Heart left ventricle (tissue), 16 donors: ENCODE measurements at regions not wholly inside any gene's neighbourhood (a gene's known extent, or its start where the extent isn't known, plus 50 kb on each side); places are given as distances from the start of the nearest gene placed in this dataset.

ENCODE experiments used
- ATAC-seq, 4 donors: fragments of 200-7000 bp; cut with Tn5 transposase; one replicate each; pipeline ENCODE4 v1.9.1; 2020 to 2022; ENCODE audit warnings: moderate library complexity in 4 of 4, mild to moderate bottlenecking in 3 of 4, moderate number of reproducible peaks in 1 of 4
- DNase-seq, 5 donors: peaks; one replicate each; pipeline ENCODE4 v3.0.0-alpha.2; 2020
- H3K27ac ChIP-seq, 12 donors: fragments of 200-600 bp; sonication (generic) in 4 of 12; one replicate each; pipeline versions ENCODE4 v1.5.0 to v1.8.0; 2016 to 2022; ENCODE audit warnings: mild to moderate bottlenecking in 2 of 12
- H3K27me3 ChIP-seq, 9 donors: fragments of 200-600 bp; sonication (generic) in 2 of 9; one replicate each; pipeline versions ENCODE4 v1.5.1 to v1.8.0; 2016 to 2022; ENCODE audit warnings: mild to moderate bottlenecking in 3 of 9
- H3K36me3 ChIP-seq, 9 donors: fragments of 200-600 bp; sonication (generic) in 2 of 9; one replicate each; pipeline versions ENCODE4 v1.5.0 to v1.8.0; 2018 to 2022; ENCODE audit warnings: mild to moderate bottlenecking in 2 of 9
- H3K4me1 ChIP-seq, 12 donors: fragments of 200-600 bp; sonication (generic) in 4 of 12; one replicate each; pipeline versions ENCODE4 v1.5.0 to v1.8.0; 2016 to 2022; ENCODE audit warnings: mild to moderate bottlenecking in 3 of 12
- H3K4me3 ChIP-seq, 12 donors: fragments of 200-600 bp; sonication (generic) in 4 of 12; one replicate each; pipeline versions ENCODE4 v1.5.0 to v1.8.0; 2017 to 2022; ENCODE audit warnings: mild to moderate bottlenecking in 9 of 12, moderate library complexity in 4 of 12
- H3K9me3 ChIP-seq, 12 donors: fragments of 200-600 bp; sonication (generic) in 4 of 12; one replicate each; pipeline versions ENCODE4 v1.5.0 to v1.8.0; 2016 to 2022; ENCODE audit warnings: mild to moderate bottlenecking in 1 of 12
- CTCF ChIP-seq, 12 donors: fragments of 200-600 bp; sonication (generic) in 4 of 12; IDR thresholded peaks; one replicate each; pipeline versions ENCODE4 v1.5.0 to v1.8.0; 2018 to 2022; ENCODE audit warnings: antibody characterized with exemption in 12 of 12, mild to moderate bottlenecking in 5 of 12
- POLR2A ChIP-seq, 2 donors: fragments of 450-650 bp; IDR thresholded peaks; one replicate each; pipeline ENCODE4 v1.6.1; 2017; ENCODE audit warnings: antibody characterized with exemption in 2 of 2, mild to moderate bottlenecking in 2 of 2, moderate library complexity in 2 of 2
- WGBS, 4 donors: extraction: QIAGEN DNeasy Blood & Tissue Kit in 2 of 4; methylation state at CpG; one replicate each; pipeline versions ENCODE4 v1.1.5 to v1.1.7; 2013 to 2018; 5-methylcytosine and 5-hydroxymethylcytosine counted together
- intact Hi-C, 10 donors: fragments of 100-400 bp; cut with DNase I; formaldehyde crosslinking; loops; one replicate each; pipeline versions ENCODE4 v1.11.1 to v1.14.2; 2022
- donor health status: ischemic (EF 13 %, LVEDD 7.1; RV severe dilation, severe dysfunction).
- donor health status: healthy with polysubstance abuse.
- donor health status: DM: no; HTN: yes; CAD: no.
- donor health status: DM: no; HTN: no; CAD: no.
- donor health status: ischemic (EF 25% LVEDD 6.9; RV normal size, moderate dysfunction).
- donor health status: ischemic (EF 25% LVEDD 5.7; RV mildly dilated, moderate dysfunction).
- donor health status: healthy.
- donor health status: DM: yes; HTN: yes; CAD: no.
- donor health status: ischemic (EF 35%, LVEDD 5.7; RV mildly dilated, moderate dysfunction).
- donor health status: nonischemic (EF 11% LVEDD 7.7; RV severe dilation, severe dysfunction).
- donor health status: DM: yes; HTN: yes; CAD: no.
- donor health status: PGD.
- donor health status: ischemic (EF 29% LVEDD 5.4; RV normal size, mild dysfunction).
- donor health status: nonischemic (EF 23%, LVEDD 6.1; RV moderate dilation, normal function).

GRCh38 chr2:106280722-106281446 is 86.8 kb upstream of the UXS1 start:
- intact Hi-C loops = no loop called here
- TF ChIP-seq POLR2A (IDR thresholded peaks at IDR 0.05) (no peak), CTCF (IDR thresholded peaks at IDR 0.05) (no peak)
- DNase-seq (no peak), ATAC-seq (no peak)
- H3K4me3 ChIP-seq = no peak overlapping the region
- no peak overlapping the region for H3K27ac ChIP-seq
- H3K27me3 ChIP-seq = no peaks in the 10 kb centered on the region
- 84 to 89% (median 85%) methylated on average over 10 of the region's 10 CpGs for WGBS, 4 donors
- H3K4me1 ChIP-seq = peaks cover 0 to 5% (median 0%) of the 10 kb centered on the region in 12 donors
- H3K9me3 ChIP-seq = no peaks in the 10 kb centered on the region
- no peaks in the 10 kb centered on the region for H3K36me3 ChIP-seq

- no peak for TF ChIP-seq POLR2A (IDR thresholded peaks at IDR 0.05)
- TF ChIP-seq CTCF (IDR thresholded peaks at IDR 0.05) = no peak
- intact Hi-C loops = no loop called here
- no peak overlapping the region for H3K27ac ChIP-seq
- H3K9me3 ChIP-seq = no peaks in the 10 kb centered on the region
- H3K27me3 ChIP-seq = no peaks in the 10 kb centered on the region
- no peak for ATAC-seq
- H3K4me3 ChIP-seq = no peak overlapping the region
- DNase-seq = no peak
- no peaks in the 10 kb centered on the region for H3K36me3 ChIP-seq
- WGBS, 4 donors = 38 to 55% (median 48%) methylated on average over 3 of the region's 3 CpGs
- peaks cover 0 to 5% (median 0%) of the 10 kb centered on the region in 12 donors for H3K4me1 ChIP-seq
Observed at GRCh38 chr2:106280224-106280623, 86.1 kb upstream of the UXS1 start.

- Histone ChIP-seq H3K4me3 (no peak overlapping the region), H3K4me1 (peaks cover 0 to 5% (median 0%) of the 10 kb centered on the region in 12 donors), H3K36me3 (no peaks in the 10 kb centered on the region), H3K27me3 (no peaks in the 10 kb centered on the region), H3K27ac (no peak overlapping the region), H3K9me3 (no peaks in the 10 kb centered on the region)
- ATAC-seq (no peak), DNase-seq (no peak)
- 51 to 56% (median 52%) methylated on average over 6 of the region's 6 CpGs for WGBS, 4 donors
- no peak for TF ChIP-seq POLR2A (IDR thresholded peaks at IDR 0.05)
- no peak for TF ChIP-seq CTCF (IDR thresholded peaks at IDR 0.05)
- intact Hi-C loops = no loop called here
Observed at GRCh38 chr2:106278112-106278876, 84.2 kb upstream of the UXS1 start.

DNA sequence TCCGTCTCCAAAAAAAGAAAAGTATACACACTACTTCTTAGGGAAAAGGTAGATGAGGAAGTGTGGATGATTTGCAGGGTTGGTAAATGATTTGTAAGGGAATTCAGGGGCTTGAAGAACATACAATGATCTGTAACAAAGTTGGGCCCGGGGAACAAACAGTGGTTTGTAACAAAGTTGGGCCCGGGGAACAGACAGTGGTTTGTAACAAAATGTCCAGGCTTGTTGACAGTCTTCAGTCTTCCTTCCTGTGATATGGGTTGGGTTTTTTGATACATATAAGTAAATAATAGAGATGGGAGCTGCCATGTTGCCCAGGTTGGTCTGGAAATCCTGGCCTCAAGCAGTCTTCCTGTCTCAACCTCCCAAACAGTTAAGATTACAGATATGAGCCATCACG is 83.3 kb upstream of the UXS1 start:
- no peak for ATAC-seq
- no peak for DNase-seq
- H3K9me3 ChIP-seq = no peaks in the 10 kb centered on the region
- H3K36me3 ChIP-seq = no peaks in the 10 kb centered on the region
- intact Hi-C loops = no loop called here
- TF ChIP-seq CTCF (IDR thresholded peaks at IDR 0.05) (no peak), POLR2A (IDR thresholded peaks at IDR 0.05) (no peak)
- WGBS, 4 donors = 89 to 95% (median 91%) methylated on average over 4 of the region's 4 CpGs
- H3K27me3 ChIP-seq = no peaks in the 10 kb centered on the region
- H3K4me1 ChIP-seq = peaks cover 0 to 5% (median 0%) of the 10 kb centered on the region in 12 donors
- H3K27ac ChIP-seq = no peak overlapping the region
- H3K4me3 ChIP-seq = no peak overlapping the region
